ENCODE measurements at regions not wholly inside any gene's neighbourhood (a gene's known extent, or its start where the extent isn't known, plus 50 kb on each side); places are given as distances from the start of the nearest gene placed in this dataset.
"Not testable (repeated sequence)": the region's sequence is repeated elsewhere in the genome, so short reads cannot be mapped to it uniquely, and the experiment has no call there.

DNA sequence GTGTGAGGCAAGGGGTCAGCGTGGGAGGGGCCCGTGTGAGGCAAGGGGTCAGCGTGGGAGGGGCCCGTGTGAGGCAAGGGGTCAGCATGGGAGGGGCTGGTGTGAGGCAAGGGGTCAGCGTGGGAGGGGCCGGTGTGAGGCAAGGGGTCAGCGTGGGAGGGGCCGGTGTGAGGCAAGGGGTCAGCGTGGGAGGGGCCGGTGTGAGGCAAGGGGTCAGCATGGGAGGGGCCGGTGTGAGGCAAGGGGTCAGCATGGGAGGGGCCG lies 119.2 kb downstream of the SEPTIN14 start:
- POLR2A ChIA-PET, CTCF ChIA-PET: not testable (repeated sequence)

DNA sequence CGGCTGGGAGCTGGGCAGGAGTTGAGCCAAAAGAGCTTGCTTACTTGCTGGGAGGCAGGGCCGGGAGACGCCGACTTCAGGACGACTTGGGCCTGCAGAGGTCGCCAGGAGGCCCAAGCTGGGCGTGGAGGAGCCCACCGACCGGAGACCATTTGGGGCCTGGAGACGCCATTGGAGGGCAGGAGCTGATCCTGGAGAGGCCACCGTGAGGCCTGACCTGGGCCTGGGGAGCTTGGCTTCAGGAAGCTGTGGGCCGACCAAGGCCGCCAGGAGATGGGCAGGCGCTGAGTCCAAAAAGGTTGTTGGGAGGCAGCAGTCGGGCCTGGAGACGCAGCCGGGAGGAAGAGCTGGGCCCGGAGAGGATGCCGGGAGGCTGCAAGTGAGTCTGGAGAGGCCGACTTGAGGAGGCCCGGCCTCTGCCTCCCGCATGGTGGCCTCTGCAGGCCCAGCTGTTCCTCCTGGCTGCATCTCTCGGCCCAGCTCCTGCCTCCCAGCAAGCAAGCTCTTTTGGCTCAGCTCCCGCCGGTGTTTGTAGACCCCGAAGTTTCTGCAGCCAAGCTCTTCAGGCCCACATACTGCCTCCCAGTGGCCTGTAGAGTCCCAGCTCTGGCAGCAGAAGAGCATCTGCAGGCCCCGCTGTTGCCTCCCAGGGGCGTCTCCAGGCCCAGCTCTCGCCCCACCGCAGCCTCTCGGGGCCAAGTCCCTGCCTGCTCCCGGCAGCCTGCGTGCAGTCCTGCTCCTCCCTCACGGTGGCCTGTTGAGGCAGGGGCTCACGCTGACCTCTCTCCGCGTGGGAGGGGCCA lies 119.7 kb downstream of the SEPTIN14 start:
- CTCF ChIA-PET; POLR2A ChIA-PET; DNase-seq (ENCODE audit: extremely low spot score): not testable (repeated sequence)

More for the DNA sequence above, 119.2 kb downstream of the SEPTIN14 start:
- not testable (repeated sequence) for DNase-seq (ENCODE audit: extremely low spot score)

DNA sequence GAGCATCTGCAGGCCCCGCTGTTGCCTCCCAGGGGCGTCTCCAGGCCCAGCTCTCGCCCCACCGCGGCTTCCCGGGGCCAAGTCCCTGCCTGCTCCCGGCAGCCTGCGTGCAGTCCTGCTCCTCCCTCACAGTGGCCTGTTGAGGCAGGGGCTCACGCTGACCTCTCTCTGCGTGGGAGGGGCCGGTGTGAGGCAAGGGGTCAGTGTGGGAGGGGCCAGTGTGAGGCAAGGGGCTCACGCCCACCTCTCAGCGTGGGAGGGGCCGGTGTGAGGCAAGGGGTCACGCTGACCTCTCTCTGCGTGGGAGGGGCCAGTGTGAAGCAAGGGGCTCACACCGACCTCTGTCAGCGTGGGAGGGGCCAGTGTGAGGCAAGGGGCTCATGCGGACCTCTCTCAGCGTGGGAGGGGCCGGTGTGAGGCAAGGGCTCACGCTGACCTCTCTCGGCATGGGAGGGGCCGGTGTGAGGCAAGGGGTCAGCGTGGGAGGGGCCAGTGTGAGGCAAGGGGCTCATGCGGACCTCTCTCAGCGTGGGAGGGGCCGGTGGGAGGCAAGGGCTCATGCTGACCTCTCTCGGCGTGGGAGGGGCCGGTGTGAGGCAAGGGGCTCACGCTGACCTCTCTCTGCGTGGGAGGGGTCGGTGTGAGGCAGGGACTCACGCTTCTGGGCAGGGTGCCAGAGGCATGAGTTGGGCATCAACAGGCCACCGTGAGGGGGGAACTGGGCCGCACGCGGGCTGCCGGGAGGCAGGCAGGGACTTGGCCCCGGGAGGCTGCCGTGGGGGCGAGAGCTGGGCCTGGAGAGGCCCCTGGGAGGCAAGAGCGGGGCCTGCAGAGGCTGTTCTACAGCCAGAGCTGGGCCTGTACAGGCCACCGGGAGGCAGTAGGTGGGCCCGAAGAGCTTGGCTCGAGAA lies 120.6 kb downstream of the SEPTIN14 start:
- POLR2A ChIA-PET; DNase-seq (ENCODE audit: extremely low spot score); CTCF ChIA-PET: not testable (repeated sequence)

DNA sequence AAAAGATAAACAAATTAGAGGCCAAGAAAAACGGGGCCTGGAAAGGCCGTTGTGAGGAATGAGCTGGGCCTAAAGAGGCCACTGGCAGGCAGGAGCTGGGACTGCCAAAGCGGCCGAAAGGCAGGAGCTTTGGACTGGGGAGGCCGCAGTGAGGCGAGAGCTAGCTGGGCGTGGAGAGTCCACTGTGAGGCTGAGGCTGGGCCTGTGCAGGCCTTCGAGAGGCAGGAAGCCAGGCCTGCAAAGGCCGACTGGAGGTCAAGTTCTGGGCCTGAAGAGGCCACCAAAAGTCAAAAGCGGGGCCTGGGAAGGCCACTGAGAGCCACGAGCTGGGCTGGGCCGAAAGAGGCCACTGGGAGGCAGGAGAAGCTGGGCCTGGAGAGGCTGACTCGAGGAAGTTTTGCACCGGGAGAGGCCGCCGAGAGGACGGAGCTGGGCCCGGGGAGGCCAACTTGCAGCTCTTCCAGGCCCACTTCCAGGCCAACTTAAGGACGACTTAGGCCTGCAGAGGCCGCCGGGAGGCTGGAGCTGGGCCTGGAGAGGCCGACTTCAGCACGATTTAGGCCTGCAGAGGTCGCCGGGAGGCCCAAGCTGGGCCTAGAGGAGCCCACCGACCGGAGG lies 121.8 kb downstream of the SEPTIN14 start:
- CTCF ChIA-PET; POLR2A ChIA-PET; DNase-seq (ENCODE audit: extremely low spot score): not testable (repeated sequence)

GRCh38 chr7:55740053-55740452 lies 122.5 kb downstream of the SEPTIN14 start:
- CTCF ChIA-PET; DNase-seq (ENCODE audit: extremely low spot score); POLR2A ChIA-PET: not testable (repeated sequence)

GRCh38 chr7:55736641-55737221 lies 125.8 kb downstream of the SEPTIN14 start:
- DNase-seq (ENCODE audit: extremely low spot score); CTCF ChIA-PET; POLR2A ChIA-PET: not testable (repeated sequence)

GRCh38 chr7:55733241-55734140 lies 129.1 kb downstream of the SEPTIN14 start:
- CTCF ChIA-PET, result no interaction called here
- POLR2A ChIA-PET, result no interaction called here
- DNase-seq (ENCODE audit: extremely low spot score), result no peak
- TF ChIP-seq CTCF (IDR thresholded peaks at IDR 0.05; ENCODE audit: control extremely low read depth, extremely low read depth, low read depth, missing control alignments), result no peak

GRCh38 chr7:55731931-55732330 lies 130.6 kb downstream of the SEPTIN14 start:
- no peak for DNase-seq (ENCODE audit: extremely low spot score)
- ChIA-PET POLR2A (interaction anchor here (0.6 kb wide), 1 partner anchor 43 kb away, joined by 3 read pairs; no protein-coding TSS in a partner anchor), CTCF (no interaction called here)
- no peak for TF ChIP-seq CTCF (IDR thresholded peaks at IDR 0.05; ENCODE audit: control extremely low read depth, extremely low read depth, low read depth, missing control alignments)

DNA sequence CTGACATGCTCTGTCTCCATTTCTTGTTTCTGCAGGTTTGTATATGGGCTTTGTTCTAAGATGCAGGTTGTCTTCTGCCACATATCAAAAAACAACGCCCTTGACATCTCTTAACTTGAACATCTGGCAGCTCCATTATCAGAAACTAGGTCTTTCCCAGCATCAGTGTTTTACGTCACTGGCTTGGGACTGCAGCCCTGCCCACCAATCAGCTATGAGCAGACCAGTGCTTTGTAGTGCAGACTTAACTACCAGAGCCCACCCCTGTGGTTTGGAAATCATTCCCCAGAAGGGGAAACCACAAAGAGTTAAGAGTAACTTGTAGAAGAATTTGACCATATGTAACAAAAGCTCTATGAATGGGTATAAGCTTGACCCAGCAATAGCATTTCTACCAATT lies 132.4 kb downstream of the SEPTIN14 start:
- no peak for TF ChIP-seq CTCF (IDR thresholded peaks at IDR 0.05; ENCODE audit: control extremely low read depth, extremely low read depth, low read depth, missing control alignments)
- ChIA-PET CTCF (no interaction called here), POLR2A (no interaction called here)
- no peak for DNase-seq (ENCODE audit: extremely low spot score)
